CD4-positive, alpha-beta T cell (primary cell): ENCODE measurements at regions not wholly inside any gene's neighbourhood (a gene's known extent, or its start where the extent isn't known, plus 50 kb on each side); places are given as distances from the start of the nearest gene placed in this dataset.

Source experiments
- ATAC-seq: fragments of 200-7000 bp; cut with Tn5 transposase; one replicate; pipeline ENCODE4 v1.10.0; 2022; ENCODE audit warnings: mild to moderate bottlenecking; ENCODE audit not compliant: poor library complexity
- CTCF ChIA-PET: fragments of 350-600 bp; sonication (Branson Sonifier 250); formaldehyde crosslinking; loops from one replicate; lab custom pipeline; 2021; ENCODE audit warnings: antibody characterized with exemption, inconsistent platforms; lab: Charles Lee
- POLR2A ChIA-PET: fragments of 350-600 bp; sonication (Branson Sonifier 250); formaldehyde crosslinking; loops from one replicate; lab custom pipeline; 2021; ENCODE audit warnings: antibody characterized with exemption, inconsistent platforms; lab: Charles Lee
- DNase-seq, 14 experiments: peaks; one replicate each; pipeline ENCODE4 v3.0.0-alpha.2; 2013 to 2020; ENCODE audit warnings: mixed read lengths in 2 of 14
- H3K27ac ChIP-seq, 2 donors: one replicate each; pipeline versions ENCODE4 v1.5.1 to v1.7.0; 2013; ENCODE audit warnings: low read length in 2 of 2, low read depth in 1 of 2, mild to moderate bottlenecking in 1 of 2
- H3K27me3 ChIP-seq, 2 experiments: 1 replicate in 1 of 2; 2 replicates in 1 of 2; pipeline versions ENCODE4 v1.6.1 to v1.7.0; 2013; ENCODE audit warnings: low read length in 2 of 2, control low read depth in 1 of 2, mild to moderate bottlenecking in 1 of 2, moderate library complexity in 1 of 2; ENCODE audit not compliant: insufficient read depth in 2 of 2, control insufficient read depth in 1 of 2
- H3K36me3 ChIP-seq: one replicate; pipeline ENCODE4 v1.6.1; 2013; ENCODE audit warnings: low read length, control low read depth; ENCODE audit not compliant: insufficient read depth
- H3K4me1 ChIP-seq: one replicate; pipeline ENCODE4 v1.6.1; 2013; ENCODE audit warnings: low read length, control low read depth; ENCODE audit not compliant: insufficient read depth
- H3K4me3 ChIP-seq: one replicate; pipeline ENCODE4 v1.5.1; 2013; ENCODE audit warnings: mild to moderate bottlenecking, low read length, moderate library complexity
- H3K9me3 ChIP-seq, 2 experiments: 1 replicate in 1 of 2; 2 replicates in 1 of 2; pipeline versions ENCODE4 v1.6.1 to v1.7.0; 2013; ENCODE audit warnings: low read length in 2 of 2, mild to moderate bottlenecking in 2 of 2, control low read depth in 1 of 2, moderate library complexity in 1 of 2; ENCODE audit not compliant: control insufficient read depth in 1 of 2, insufficient read depth in 1 of 2
- H3K27ac Mint-ChIP-seq: one replicate; pipeline ENCODE4 v1.8.0; 2020; ENCODE audit warnings: mixed read lengths
- H3K27me3 Mint-ChIP-seq: one replicate; pipeline ENCODE4 v1.8.0; 2021; ENCODE audit warnings: mixed read lengths
- H3K36me3 Mint-ChIP-seq: one replicate; pipeline ENCODE4 v1.8.0; 2021; ENCODE audit warnings: low read depth, mixed read lengths
- H3K4me1 Mint-ChIP-seq: one replicate; pipeline ENCODE4 v1.8.0; 2021; ENCODE audit warnings: low read depth, mixed read lengths
- H3K4me3 Mint-ChIP-seq: one replicate; pipeline ENCODE4 v1.8.0; 2020; ENCODE audit warnings: mild to moderate bottlenecking, mixed read lengths
- H3K9me3 Mint-ChIP-seq: one replicate; pipeline ENCODE4 v1.8.0; 2020; ENCODE audit warnings: mixed read lengths
- CTCF ChIP-seq: fragments of 200-600 bp; IDR thresholded peaks from one replicate; pipeline ENCODE4 v1.8.0; 2022; ENCODE audit warnings: antibody characterized with exemption, mild to moderate bottlenecking
- intact Hi-C, 2 experiments: fragments of 100-400 bp; cut with DNase I in 1 of 2; cut with micrococcal nuclease in 1 of 2; formaldehyde crosslinking; loops; one replicate each; pipeline versions ENCODE4 v1.15.1 to v1.9.0; 2023 to 2025; cut with DNase I, micrococcal nuclease

GRCh38 chr2:215506604-215506990 is 70.7 kb upstream of the FN1 start:
- Histone ChIP-seq H3K27ac (no peak overlapping the region), H3K36me3 (no peaks in the 10 kb centered on the region), H3K27me3 (no peaks in the 10 kb centered on the region), H3K4me3 (no peak overlapping the region), H3K9me3 (no peaks in the 10 kb centered on the region), H3K4me1 (no peaks in the 10 kb centered on the region)
- no peaks in the 10 kb centered on the region for H3K9me3 Mint-ChIP-seq
- H3K27me3 Mint-ChIP-seq: no peaks in the 10 kb centered on the region
- peaks cover 4% of the 10 kb centered on the region for H3K4me1 Mint-ChIP-seq
- DNase-seq (no peak), ATAC-seq (no peak)
- H3K36me3 Mint-ChIP-seq: no peaks in the 10 kb centered on the region
- H3K27ac Mint-ChIP-seq: no peak overlapping the region
- POLR2A ChIA-PET: no interaction called here
- intact Hi-C loops: no loop called here
- CTCF ChIA-PET: interaction anchor here (0.6 kb wide), 1 partner anchor 1193 kb away, joined by 3 read pairs; no protein-coding TSS in a partner anchor
- H3K4me3 Mint-ChIP-seq: no peak overlapping the region
- no peak for TF ChIP-seq CTCF

DNA sequence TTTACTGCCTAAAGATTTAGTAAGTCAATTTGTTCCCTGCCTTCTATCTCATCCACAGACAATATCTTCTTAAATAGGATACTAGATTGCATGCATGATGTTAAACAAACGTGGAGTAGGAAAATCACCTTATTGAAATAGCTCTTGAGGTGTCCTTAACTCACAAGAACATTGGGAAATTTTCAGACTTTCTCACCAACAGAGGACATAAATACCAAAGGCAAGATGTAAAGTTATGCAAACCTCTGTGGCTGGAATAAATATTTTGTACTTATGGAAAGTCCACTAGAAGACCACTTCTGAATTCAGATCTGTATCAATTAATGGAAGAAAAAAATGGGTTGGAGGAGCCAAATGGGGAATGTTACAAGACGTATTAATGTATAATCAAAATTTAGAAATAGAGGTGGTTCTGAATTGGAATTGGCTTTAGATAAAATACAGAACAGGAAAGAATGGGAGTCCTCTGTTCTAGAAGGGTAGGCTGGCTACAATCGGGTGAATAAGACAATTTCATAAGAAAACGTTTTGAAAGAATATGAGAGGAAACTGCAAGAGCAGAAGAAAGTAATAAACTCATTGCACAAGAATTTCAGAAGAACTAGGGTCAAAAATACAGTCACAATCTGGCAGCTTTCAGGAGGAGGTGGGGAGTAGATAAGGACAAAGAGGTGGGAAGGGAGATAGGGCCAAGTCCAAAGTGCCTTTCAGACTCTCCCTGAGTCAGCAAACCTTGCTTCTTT is 69.3 kb upstream of the FN1 start:
- Mint-ChIP-seq H3K4me3 (no peak overlapping the region), H3K4me1 (peaks cover 4% of the 10 kb centered on the region), H3K27ac (no peak overlapping the region), H3K9me3 (no peaks in the 10 kb centered on the region), H3K36me3 (no peaks in the 10 kb centered on the region), H3K27me3 (peaks cover 5% of the 10 kb centered on the region)
- ATAC-seq (no peak), DNase-seq (no peak)
- Histone ChIP-seq H3K27ac (no peak overlapping the region), H3K27me3 (no peaks in the 10 kb centered on the region), H3K4me1 (no peaks in the 10 kb centered on the region), H3K9me3 (no peaks in the 10 kb centered on the region), H3K36me3 (no peaks in the 10 kb centered on the region), H3K4me3 (no peak overlapping the region)
- ChIA-PET CTCF (no interaction called here), POLR2A (no interaction called here)
- TF ChIP-seq CTCF: no peak
- intact Hi-C loops: no loop called here

GRCh38 chr2:215504547-215504946 is 68.7 kb upstream of the FN1 start:
- CTCF ChIA-PET: no interaction called here
- no peak for TF ChIP-seq CTCF
- no peak overlapping the region for H3K27ac Mint-ChIP-seq
- no peaks in the 10 kb centered on the region for H3K9me3 Mint-ChIP-seq
- no peak overlapping the region for H3K4me3 ChIP-seq
- DNase-seq (no peak), ATAC-seq (no peak)
- intact Hi-C loops: no loop called here
- H3K27ac ChIP-seq: no peak overlapping the region
- no peaks in the 10 kb centered on the region for H3K27me3 ChIP-seq
- peaks cover 10% of the 10 kb centered on the region for H3K27me3 Mint-ChIP-seq
- H3K4me3 Mint-ChIP-seq: no peak overlapping the region
- H3K9me3 ChIP-seq: no peaks in the 10 kb centered on the region
- peaks cover 4% of the 10 kb centered on the region for H3K4me1 Mint-ChIP-seq
- POLR2A ChIA-PET: no interaction called here
- H3K4me1 ChIP-seq: no peaks in the 10 kb centered on the region
- H3K36me3 ChIP-seq: no peaks in the 10 kb centered on the region
- H3K36me3 Mint-ChIP-seq: no peaks in the 10 kb centered on the region
